ENCODE measurements at regions not wholly inside any gene's neighbourhood (a gene's known extent, or its start where the extent isn't known, plus 50 kb on each side); places are given as distances from the start of the nearest gene placed in this dataset.

DNA sequence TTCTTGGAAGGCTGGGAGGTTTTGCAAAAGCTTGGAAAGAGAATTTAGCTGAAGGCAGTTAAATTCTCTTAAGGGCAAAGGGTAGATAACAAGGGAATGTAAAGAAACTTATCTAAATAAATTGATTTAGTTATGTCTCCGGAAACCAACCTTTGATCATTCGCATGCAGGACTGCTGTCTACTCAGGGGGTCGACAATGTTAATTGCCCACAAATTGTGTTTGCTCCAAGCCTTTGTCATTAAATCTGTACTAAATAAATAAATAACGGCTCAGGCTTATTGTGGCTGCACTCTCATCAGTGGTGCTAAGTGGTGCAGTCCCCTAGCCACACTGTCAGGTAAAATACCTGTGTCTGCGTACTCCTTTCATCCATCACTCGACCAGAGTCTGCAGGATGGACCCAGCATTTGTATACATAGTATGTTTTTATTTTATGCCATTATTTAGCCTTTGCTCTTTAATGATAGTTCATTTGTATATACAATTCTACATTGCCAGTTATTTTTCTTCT, 497.4 kb upstream of the RASGRP1 start:
- peaks cover 13% of the 10 kb centered on the region for H3K4me1 ChIP-seq (ENCODE audit: control insufficient read depth, extremely low read depth, insufficient read depth, low read length)
- no TSS peak for BruUV-seq (replicated peaks)
- H3K9me3 ChIP-seq (replicated peaks; ENCODE audit: control insufficient read depth, insufficient read depth, low read length), result no peaks in the 10 kb centered on the region
- dilution Hi-C loops (cut with MboI; ENCODE audit: extremely low pct_ligation_motif_present, low sequenced_read_pairs) (no loop called here), intact Hi-C loops (cut with micrococcal nuclease) (no loop called here)
- no peak overlapping the region for H3K4me3 ChIP-seq (replicated peaks in 1 of 3; ENCODE audit: insufficient read depth in 1 of 3, low read depth in 1 of 3, low read length in 3 of 3)
- no peak overlapping the region for H3K27ac ChIP-seq (ENCODE audit: insufficient read depth, low read depth, low read length)
- ChIA-PET CTCF (interaction anchor here (1.3 kb wide), 1 partner anchor 9 kb away, joined by 3 read pairs; no protein-coding TSS in a partner anchor), POLR2A (no interaction called here)
- no peaks in the 10 kb centered on the region for H3K9me1 ChIP-seq (replicated peaks; ENCODE audit: control insufficient read depth, extremely low read depth, insufficient read depth, low read length)
- DNase-seq (ENCODE audit: low read depth, low spot score) (no peak), FAIRE-seq (no peak)
- no peaks in the 10 kb centered on the region for H3K79me2 ChIP-seq (ENCODE audit: control insufficient read depth, insufficient read depth, low read length)
- H3K4me2 ChIP-seq (ENCODE audit: insufficient read depth, low read length), result no peak overlapping the region
- TF ChIP-seq EZH2 (IDR thresholded peaks at IDR 0.05; ENCODE audit: borderline replicate concordance, low read depth, low read length, severe bottlenecking) (no peak), GATA2 (IDR thresholded peaks at IDR 0.05; ENCODE audit: insufficient read depth, insufficient read length, low read depth, low read length) (no peak), MYC (IDR thresholded peaks at IDR 0.05; ENCODE audit: low read depth, low read length) (no peak), JUN (IDR thresholded peaks at IDR 0.05; ENCODE audit: borderline replicate concordance, insufficient read depth, insufficient read length, low read depth) (no peak), POLR2A (IDR thresholded peaks at IDR 0.05; ENCODE audit: low read depth, low read length) (no peak), POLR2AphosphoS5 (IDR thresholded peaks at IDR 0.05; ENCODE audit: insufficient read depth, low read depth, low read length) (no peak), FOS (IDR thresholded peaks at IDR 0.05; ENCODE audit: borderline replicate concordance, insufficient read depth, low read length) (no peak)
- TF ChIP-seq, protein P1, sequence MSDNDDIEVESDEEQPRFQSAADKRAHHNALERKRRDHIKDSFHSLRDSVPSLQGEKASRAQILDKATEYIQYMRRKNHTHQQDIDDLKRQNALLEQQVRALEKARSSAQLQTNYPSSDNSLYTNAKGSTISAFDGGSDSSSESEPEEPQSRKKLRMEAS (IDR thresholded peaks at IDR 0.05; ENCODE audit: insufficient read depth, insufficient read length), result no peak
- TF ChIP-seq, protein P2, sequence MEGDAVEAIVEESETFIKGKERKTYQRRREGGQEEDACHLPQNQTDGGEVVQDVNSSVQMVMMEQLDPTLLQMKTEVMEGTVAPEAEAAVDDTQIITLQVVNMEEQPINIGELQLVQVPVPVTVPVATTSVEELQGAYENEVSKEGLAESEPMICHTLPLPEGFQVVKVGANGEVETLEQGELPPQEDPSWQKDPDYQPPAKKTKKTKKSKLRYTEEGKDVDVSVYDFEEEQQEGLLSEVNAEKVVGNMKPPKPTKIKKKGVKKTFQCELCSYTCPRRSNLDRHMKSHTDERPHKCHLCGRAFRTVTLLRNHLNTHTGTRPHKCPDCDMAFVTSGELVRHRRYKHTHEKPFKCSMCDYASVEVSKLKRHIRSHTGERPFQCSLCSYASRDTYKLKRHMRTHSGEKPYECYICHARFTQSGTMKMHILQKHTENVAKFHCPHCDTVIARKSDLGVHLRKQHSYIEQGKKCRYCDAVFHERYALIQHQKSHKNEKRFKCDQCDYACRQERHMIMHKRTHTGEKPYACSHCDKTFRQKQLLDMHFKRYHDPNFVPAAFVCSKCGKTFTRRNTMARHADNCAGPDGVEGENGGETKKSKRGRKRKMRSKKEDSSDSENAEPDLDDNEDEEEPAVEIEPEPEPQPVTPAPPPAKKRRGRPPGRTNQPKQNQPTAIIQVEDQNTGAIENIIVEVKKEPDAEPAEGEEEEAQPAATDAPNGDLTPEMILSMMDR (IDR thresholded peaks at IDR 0.05; ENCODE audit: extremely low read depth in 1 of 2, insufficient read depth in 1 of 2, low read depth in 1 of 2, low read length in 2 of 2), result no peak
- H3K36me3 ChIP-seq (ENCODE audit: control insufficient read depth in 2 of 2, extremely low read depth in 1 of 2, insufficient read depth in 2 of 2, low read length in 2 of 2), result no peaks in the 10 kb centered on the region
- no peak overlapping the region for H3K9ac ChIP-seq (replicated peaks; ENCODE audit: extremely low read depth, insufficient read depth, low read length)
- H2AFZ ChIP-seq (ENCODE audit: low read depth, low read length), result no peak overlapping the region
- H3K27me3 ChIP-seq (ENCODE audit: control insufficient read depth in 2 of 2, insufficient read depth in 2 of 2, low read length in 2 of 2), result no peaks in the 10 kb centered on the region
- no peaks in the 10 kb centered on the region for H4K20me1 ChIP-seq (replicated peaks; ENCODE audit: control insufficient read depth, extremely low read depth, insufficient read depth, low read length)

All from endothelial cell of umbilical vein (primary cell).